K562 (cell line): ENCODE measurements at regions not wholly inside any gene's neighbourhood (a gene's known extent, or its start where the extent isn't known, plus 50 kb on each side); places are given as distances from the start of the nearest gene placed in this dataset.

Source experiments
- ATAC-seq: fragments of 200-7000 bp; cut with Tn5 transposase; 3 replicates; pipeline ENCODE4 v1.9.1; 2020; ENCODE audit warnings: moderate library complexity
- BruUV-seq: library from RNA; stranded (reverse); fragments of 400-500 nt; replicated peaks from 2 replicates; lab custom pipeline; 2021; lab: Mats Ljungman, UMichigan
- CTCF ChIA-PET: fragments of 300-600 bp; formaldehyde crosslinking; extraction: SDS; loops from one replicate; lab custom pipeline; 2021; ENCODE audit warnings: low intra/inter-chr PET ratio; lab: Yijun Ruan, JAX
- POLR2A ChIA-PET: fragments of 300-600, 350-650 bp; sonication (Branson Sonifier 250); formaldehyde crosslinking; extraction: SDS; loops from one replicate; lab custom pipeline; 2021; ENCODE audit warnings: antibody characterized with exemption, inconsistent platforms; lab: Yijun Ruan, JAX
- DNase-seq, 4 experiments: peaks; one replicate each; pipeline versions ENCODE4 v3.0.0 to v3.0.0-alpha.2; 2011 to 2018; ENCODE audit warnings: low spot score in 3 of 4, mixed read lengths in 3 of 4; ENCODE audit errors: extremely low read depth in 1 of 4
- FAIRE-seq: peaks from 2 replicates; lab custom pipeline; 2011; peaks lifted over from hg19 to GRCh38; lab: Jason Lieb, UNC
- H2AFZ ChIP-seq: 2 replicates; pipeline ENCODE4 v1.6.0; 2011; ENCODE audit warnings: low read depth, low read length, control low read depth, inconsistent platforms
- H3K27ac ChIP-seq: fragments of 200-600 bp; 3 replicates; pipeline ENCODE4 v1.8.0; 2011; ENCODE audit warnings: low read depth, mild to moderate bottlenecking, control low read depth, inconsistent platforms, low read length, moderate library complexity, mixed read lengths; ENCODE audit errors: extremely low read depth
- H3K27me3 ChIP-seq, 2 experiments: fragments of 300-600 bp in 1 of 2; 2 replicates in 1 of 2; 3 replicates in 1 of 2; pipeline versions ENCODE4 v1.6.0 to v1.8.0; 2011; ENCODE audit warnings: inconsistent platforms in 2 of 2, low read length in 2 of 2, mild to moderate bottlenecking in 1 of 2, mixed read lengths in 1 of 2, moderate library complexity in 1 of 2; ENCODE audit not compliant: control insufficient read depth in 2 of 2, insufficient read depth in 2 of 2
- H3K36me3 ChIP-seq: fragments of 300-600 bp; 3 replicates; pipeline ENCODE4 v1.8.0; 2011; ENCODE audit warnings: mild to moderate bottlenecking, low read length, inconsistent platforms; ENCODE audit not compliant: control insufficient read depth, insufficient read depth
- H3K4me1 ChIP-seq, 2 experiments: fragments of 200-600 bp in 1 of 2; replicated peaks in 1 of 2; 2 replicates in 1 of 2; 3 replicates in 1 of 2; pipeline versions ENCODE4 v1.5.1 to v1.8.0; 2011; ENCODE audit warnings: inconsistent platforms in 2 of 2, low read length in 2 of 2, mild to moderate bottlenecking in 1 of 2, mixed read lengths in 1 of 2, moderate library complexity in 1 of 2; ENCODE audit not compliant: control insufficient read depth in 2 of 2, insufficient read depth in 2 of 2
- H3K4me2 ChIP-seq: 2 replicates; pipeline ENCODE4 v1.6.1; 2011; ENCODE audit warnings: low read length, control low read depth, inconsistent platforms, mixed read lengths; ENCODE audit not compliant: insufficient read depth
- H3K4me3 ChIP-seq: fragments of 200-600 bp; sonication (generic), shearing (Covaris generic); 2 replicates; pipeline ENCODE4 v1.5.1; 2016; ENCODE audit warnings: control low read depth, inconsistent platforms
- H3K79me2 ChIP-seq: fragments of 200-600 bp; 3 replicates; pipeline ENCODE4 v1.8.0; 2011; ENCODE audit warnings: low read length, inconsistent platforms; ENCODE audit not compliant: control insufficient read depth, insufficient read depth
- H3K9ac ChIP-seq, 2 experiments: 2 replicates each; pipeline versions ENCODE4 v1.6.0 to v1.6.1; 2011; ENCODE audit warnings: low read depth in 2 of 2, low read length in 2 of 2, control low read depth in 1 of 2, inconsistent platforms in 1 of 2, mild to moderate bottlenecking in 1 of 2, mixed read lengths in 1 of 2; ENCODE audit not compliant: insufficient read depth in 1 of 2
- H3K9me1 ChIP-seq: one replicate; pipeline ENCODE4 v1.6.0; 2011; ENCODE audit warnings: inconsistent platforms, mild to moderate bottlenecking, low read length, moderate library complexity; ENCODE audit not compliant: control insufficient read depth, insufficient read depth
- H3K9me3 ChIP-seq: replicated peaks from 2 replicates; pipeline ENCODE4 v1.5.1; 2011; ENCODE audit warnings: low read depth, low read length, inconsistent platforms; ENCODE audit not compliant: control insufficient read depth, insufficient read depth
- H4K20me1 ChIP-seq: replicated peaks from 2 replicates; pipeline ENCODE4 v1.6.1; 2011; ENCODE audit warnings: low read length, inconsistent platforms, mixed read lengths; ENCODE audit not compliant: control insufficient read depth, insufficient read depth
- NFE2L1 ChIP-seq: fragments of 450-650 bp; IDR thresholded peaks from 2 replicates; pipeline ENCODE4 v1.6.1; 2016; ENCODE audit warnings: missing genetic modification characterization, low read depth, mild to moderate bottlenecking, missing compliant biosample characterization, moderate library complexity, borderline replicate concordance
- TAF15 ChIP-seq: fragments of 200-400 bp; formaldehyde crosslinking; IDR thresholded peaks from 2 replicates; pipeline ENCODE4 v1.6.1; 2017; ENCODE audit warnings: mild to moderate bottlenecking, low read depth, low read length, moderate library complexity
- USF2 ChIP-seq: sonication (generic); formaldehyde crosslinking; IDR thresholded peaks from 2 replicates; pipeline ENCODE4 v1.5.0; 2020; ENCODE audit warnings: missing genetic modification reagents
- ZNF41 ChIP-seq: fragments of 250-450 bp; sonication (Bioruptor Pico); conservative IDR thresholded peaks from 2 replicates; pipeline ENCODE4 v1.4.0; 2020; ENCODE audit warnings: mild to moderate bottlenecking
- WGBS: fragments of 100-300 bp; shearing (Covaris generic); methylation state at CpG from one replicate; pipeline ENCODE4 v1.1.6; 2016; ENCODE audit warnings: low coverage, mixed read lengths; ENCODE audit not compliant: insufficient coverage; ENCODE audit errors: missing lambda C conversion rate; 5-methylcytosine and 5-hydroxymethylcytosine counted together
- in situ Hi-C: fragments of 300-500 bp; cut with MboI; formaldehyde crosslinking; loops from 4 replicates; pipeline ENCODE4 v1.15.0; 2018; ENCODE audit warnings: inconsistent platforms, mixed read lengths
- intact Hi-C: fragments of 100-400 bp; cut with micrococcal nuclease; formaldehyde crosslinking; loops from 2 replicates; pipeline ENCODE4 v1.14.2; 2022
- TF ChIP-seq, protein P1 (sequence below): fragments of 250-450 bp; sonication (Bioruptor Pico); IDR thresholded peaks from 2 replicates; pipeline ENCODE4 v1.4.0; 2020

- Histone ChIP-seq H3K9ac (no peak overlapping the region), H3K27ac (no peak overlapping the region), H3K79me2 (no peaks in the 10 kb centered on the region), H3K9me3 (no peaks in the 10 kb centered on the region), H3K4me3 (no peak overlapping the region), H3K4me1 (peaks cover 0 to 6% of the 10 kb centered on the region in 2 experiments; a peak in 2 of 5 replicates), H3K27me3 (peaks cover 0 to 15% of the 10 kb centered on the region in 2 experiments; a peak in 1 of 5 replicates), H3K4me2 (no peak overlapping the region), H3K9me1 (peaks cover 4% of the 10 kb centered on the region), H2AFZ (no peak overlapping the region), H4K20me1 (no peaks in the 10 kb centered on the region), H3K36me3 (no peaks in the 10 kb centered on the region)
- no peak for TF ChIP-seq TAF15
- no peak for TF ChIP-seq NFE2L1 (tag)
- TF ChIP-seq, protein P1, sequence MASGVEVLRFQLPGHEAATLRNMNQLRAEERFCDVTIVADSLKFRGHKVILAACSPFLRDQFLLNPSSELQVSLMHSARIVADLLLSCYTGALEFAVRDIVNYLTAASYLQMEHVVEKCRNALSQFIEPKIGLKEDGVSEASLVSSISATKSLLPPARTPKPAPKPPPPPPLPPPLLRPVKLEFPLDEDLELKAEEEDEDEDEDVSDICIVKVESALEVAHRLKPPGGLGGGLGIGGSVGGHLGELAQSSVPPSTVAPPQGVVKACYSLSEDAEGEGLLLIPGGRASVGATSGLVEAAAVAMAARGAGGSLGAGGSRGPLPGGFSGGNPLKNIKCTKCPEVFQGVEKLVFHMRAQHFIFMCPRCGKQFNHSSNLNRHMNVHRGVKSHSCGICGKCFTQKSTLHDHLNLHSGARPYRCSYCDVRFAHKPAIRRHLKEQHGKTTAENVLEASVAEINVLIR (CRISPR knock-in tag), result no peak
- no peak for TF ChIP-seq ZNF41
- TF ChIP-seq USF2 (CRISPR knock-in tag), result no peak
- intact Hi-C loops (no loop called here), in situ Hi-C loops (no loop called here)
- no peak for ATAC-seq
- POLR2A ChIA-PET, result no interaction called here
- no TSS peak for BruUV-seq
- FAIRE-seq, result no peak
- WGBS, result under 1% methylated on average over 16 of the region's 16 CpGs
- peak in 1 of 4 experiments; percentile 4 for DNase-seq
- CTCF ChIA-PET, result no interaction called here
Observed at GRCh38 chr2:16316456-16317210, 349.0 kb downstream of the CYRIA start.
